HCT116 (cell line): ENCODE measurements at regions not wholly inside any gene's neighbourhood (a gene's known extent, or its start where the extent isn't known, plus 50 kb on each side); places are given as distances from the start of the nearest gene placed in this dataset.

Source experiments
- ATAC-seq: fragments of 200-7000 bp; cut with Tn5 transposase; 2 replicates; pipeline ENCODE4 v1.9.1; 2020; ENCODE audit warnings: mild to moderate bottlenecking, moderate library complexity
- BruUV-seq: library from RNA; stranded (reverse); fragments of 400-500 nt; replicated peaks from 2 replicates; lab custom pipeline; 2021; lab: Mats Ljungman, UMichigan
- CTCF ChIA-PET: fragments of 300-600 bp; sonication (Branson Sonifier 250); formaldehyde crosslinking; loops from one replicate; lab custom pipeline; 2021; ENCODE audit warnings: antibody characterized with exemption; lab: Charles Lee
- POLR2A ChIA-PET: fragments of 300-600, 350-600 bp; sonication (Branson Sonifier 250); formaldehyde crosslinking; loops from one replicate; lab custom pipeline; 2021; ENCODE audit warnings: antibody characterized with exemption; lab: Charles Lee
- RAD21 ChIA-PET, 2 experiments: fragments of 300-600 bp; sonication (Branson Sonifier 250); formaldehyde crosslinking; loops; one replicate each; lab custom pipeline; 2023; ENCODE audit warnings: low total read pairs in 2 of 2; ENCODE audit not compliant: uncharacterized antibody in 2 of 2, unreplicated experiment in 2 of 2, low non-redundant PET in 1 of 2; lab: Charles Lee
- DNase-seq: peaks from one replicate; pipeline ENCODE4 v3.0.0-alpha.2; 2010; ENCODE audit warnings: low read depth, low spot score
- H2AFZ ChIP-seq: fragments of 200-600 bp; shearing (Covaris generic), sonication (generic); 2 replicates; pipeline ENCODE4 v1.6.1; 2017; ENCODE audit warnings: low read depth, mixed run types, mixed read lengths, antibody characterized with exemption, low read length; ENCODE audit not compliant: poor library complexity, severe bottlenecking
- H3K27ac ChIP-seq: 2 replicates; pipeline ENCODE4 v1.5.1; 2012; ENCODE audit warnings: low read depth, low read length
- H3K27me3 ChIP-seq: fragments of 200-600 bp; sonication (generic); 2 replicates; pipeline ENCODE4 v1.6.1; 2016; ENCODE audit warnings: mixed run types, low read length, mixed read lengths; ENCODE audit not compliant: insufficient read depth
- H3K36me3 ChIP-seq, 2 experiments: fragments of 200-500 bp in 1 of 2; fragments of 200-600 bp in 1 of 2; sonication (Bioruptor generic) in 1 of 2; sonication (generic) in 1 of 2; 2 replicates each; pipeline versions ENCODE4 v1.5.1 to v1.6.1; 2014 to 2016; ENCODE audit warnings: low read length in 2 of 2, inconsistent platforms in 1 of 2, mixed read lengths in 1 of 2, mixed run types in 1 of 2; ENCODE audit not compliant: insufficient read depth in 2 of 2, control insufficient read depth in 1 of 2
- H3K4me1 ChIP-seq, 2 experiments: fragments of 200-600 bp in 1 of 2; sonication (generic) in 1 of 2; 2 replicates each; pipeline versions ENCODE4 v1.5.1 to v1.6.1; 2012 to 2017; ENCODE audit warnings: low read length in 2 of 2, inconsistent platforms in 1 of 2, mild to moderate bottlenecking in 1 of 2, mixed read lengths in 1 of 2, mixed run types in 1 of 2, moderate library complexity in 1 of 2; ENCODE audit not compliant: insufficient read depth in 2 of 2, control insufficient read depth in 1 of 2
- H3K4me2 ChIP-seq: fragments of 200-600 bp; sonication (generic); 2 replicates; pipeline ENCODE4 v1.6.1; 2017; ENCODE audit warnings: mixed run types, low read length, mixed read lengths
- H3K4me3 ChIP-seq, 2 experiments: fragments of 200-600 bp in 1 of 2; sonication (generic) in 1 of 2; replicated peaks in 1 of 2; 2 replicates each; pipeline ENCODE4 v1.5.1; 2011 to 2016; ENCODE audit warnings: low read length in 2 of 2, control low read depth in 1 of 2, low read depth in 1 of 2, mild to moderate bottlenecking in 1 of 2, mixed read lengths in 1 of 2, mixed run types in 1 of 2
- H3K79me2 ChIP-seq: fragments of 200-600 bp; sonication (generic); 2 replicates; pipeline ENCODE4 v1.6.1; 2017; ENCODE audit warnings: mild to moderate bottlenecking, mixed run types, low read length, moderate library complexity, mixed read lengths; ENCODE audit not compliant: insufficient read depth
- H3K9ac ChIP-seq: fragments of 200-600 bp; sonication (generic); 2 replicates; pipeline ENCODE4 v1.6.1; 2016; ENCODE audit warnings: low read length, mixed read lengths
- H3K9me2 ChIP-seq: fragments of 200-600 bp; sonication (generic), shearing (Covaris generic); 2 replicates; pipeline ENCODE4 v1.6.1; 2017; ENCODE audit warnings: mixed run types, mild to moderate bottlenecking, moderate library complexity; ENCODE audit not compliant: insufficient read depth
- H3K9me3 ChIP-seq, 2 experiments: fragments of 200-500 bp in 1 of 2; fragments of 200-600 bp in 1 of 2; sonication (Bioruptor generic) in 1 of 2; sonication (generic) in 1 of 2; 2 replicates each; pipeline ENCODE4 v1.6.1; 2014 to 2017; ENCODE audit warnings: low read length in 2 of 2, mixed read lengths in 2 of 2, inconsistent platforms in 1 of 2, low read depth in 1 of 2, mild to moderate bottlenecking in 1 of 2, mixed run types in 1 of 2, moderate library complexity in 1 of 2; ENCODE audit not compliant: control insufficient read depth in 1 of 2, insufficient read depth in 1 of 2
- H4K20me1 ChIP-seq: fragments of 200-600 bp; sonication (generic), shearing (Covaris generic); 2 replicates; pipeline ENCODE4 v1.6.1; 2017; ENCODE audit warnings: mixed run types, mild to moderate bottlenecking, moderate library complexity; ENCODE audit not compliant: insufficient read depth
- CBX3 ChIP-seq: IDR thresholded peaks from 2 replicates; pipeline ENCODE4 v1.6.1; 2012; ENCODE audit warnings: low read depth
- CEBPB ChIP-seq: IDR thresholded peaks from 2 replicates; pipeline ENCODE4 v1.6.1; 2012; ENCODE audit warnings: low read depth
- EGR1 ChIP-seq: IDR thresholded peaks from 2 replicates; pipeline ENCODE4 v1.6.1; 2012; ENCODE audit warnings: low read depth
- ELF1 ChIP-seq: IDR thresholded peaks from 2 replicates; pipeline ENCODE4 v1.6.1; 2012; ENCODE audit warnings: low read depth, borderline replicate concordance
- EZH2 ChIP-seq: fragments of 200-600 bp; sonication (generic); IDR thresholded peaks from 2 replicates; pipeline ENCODE4 v1.6.1; 2017; ENCODE audit warnings: antibody characterized with exemption, mixed run types
- EZH2phosphoT487 ChIP-seq: fragments of 200-600 bp; IDR thresholded peaks from 2 replicates; pipeline ENCODE4 v1.6.1; 2018; ENCODE audit warnings: antibody characterized with exemption, borderline replicate concordance
- FOSL1 ChIP-seq: IDR thresholded peaks from 2 replicates; pipeline ENCODE4 v1.6.1; 2012; ENCODE audit warnings: low read depth
- JUND ChIP-seq: IDR thresholded peaks from 2 replicates; pipeline ENCODE4 v1.6.1; 2012
- POLR2A ChIP-seq: IDR thresholded peaks from 2 replicates; pipeline ENCODE4 v1.7.0; 2011; ENCODE audit warnings: borderline replicate concordance; ENCODE audit not compliant: insufficient read depth, insufficient read length; ENCODE audit errors: extremely low read depth
- POLR2AphosphoS5 ChIP-seq: IDR thresholded peaks from 2 replicates; pipeline ENCODE4 v1.6.1; 2011; ENCODE audit warnings: mild to moderate bottlenecking, low read depth, low read length, moderate library complexity
- SIN3A ChIP-seq: IDR thresholded peaks from 2 replicates; pipeline ENCODE4 v1.6.1; 2012; ENCODE audit warnings: low read depth
- SRF ChIP-seq: IDR thresholded peaks from 2 replicates; pipeline ENCODE4 v1.6.1; 2012; ENCODE audit warnings: low read depth
- TCF7L2 ChIP-seq: IDR thresholded peaks from 2 replicates; pipeline ENCODE4 v1.7.0; 2011; ENCODE audit warnings: borderline replicate concordance, inconsistent platforms; ENCODE audit not compliant: insufficient read depth, insufficient read length; ENCODE audit errors: extremely low read depth
- YY1 ChIP-seq: IDR thresholded peaks from 2 replicates; pipeline ENCODE4 v1.6.1; 2011; ENCODE audit warnings: low read length, low read depth, moderate library complexity, mild to moderate bottlenecking; ENCODE audit not compliant: insufficient replicate concordance; ENCODE audit errors: extremely low read depth
- ZBTB33 ChIP-seq: IDR thresholded peaks from 2 replicates; pipeline ENCODE4 v1.6.1; 2011; ENCODE audit warnings: mild to moderate bottlenecking, low read length, moderate library complexity; ENCODE audit not compliant: insufficient replicate concordance; ENCODE audit errors: extremely low read depth
- ZFX ChIP-seq: fragments of 450-650 bp; IDR thresholded peaks from 2 replicates; pipeline ENCODE4 v1.6.1; 2017
- ZNF274 ChIP-seq: fragments of 200-500 bp; sonication (Bioruptor generic); IDR thresholded peaks from 2 replicates; pipeline ENCODE4 v1.6.1; 2014; ENCODE audit warnings: mild to moderate bottlenecking, low read depth, low read length, inconsistent platforms
- intact Hi-C: fragments of 100-400 bp; cut with micrococcal nuclease; formaldehyde crosslinking; loops from 2 replicates; pipeline ENCODE4 v1.10.0; 2022
- TF ChIP-seq, protein P1 (sequence below): IDR thresholded peaks from 2 replicates; pipeline ENCODE4 v1.6.1; 2012
- TF ChIP-seq, protein P2 (sequence below), 3 experiments: fragments of 200-600 bp in 1 of 3; sonication (generic) in 1 of 3; IDR thresholded peaks in 2 of 3; conservative IDR thresholded peaks in 1 of 3; 2 replicates each; pipeline ENCODE4 v1.5.1; 2012 to 2017; ENCODE audit warnings: low read depth in 2 of 3, low read length in 2 of 3, antibody characterized with exemption in 1 of 3, borderline replicate concordance in 1 of 3, control low read depth in 1 of 3, mild to moderate bottlenecking in 1 of 3, mixed read lengths in 1 of 3, mixed run types in 1 of 3, moderate library complexity in 1 of 3; ENCODE audit not compliant: insufficient read depth in 1 of 3

DNA sequence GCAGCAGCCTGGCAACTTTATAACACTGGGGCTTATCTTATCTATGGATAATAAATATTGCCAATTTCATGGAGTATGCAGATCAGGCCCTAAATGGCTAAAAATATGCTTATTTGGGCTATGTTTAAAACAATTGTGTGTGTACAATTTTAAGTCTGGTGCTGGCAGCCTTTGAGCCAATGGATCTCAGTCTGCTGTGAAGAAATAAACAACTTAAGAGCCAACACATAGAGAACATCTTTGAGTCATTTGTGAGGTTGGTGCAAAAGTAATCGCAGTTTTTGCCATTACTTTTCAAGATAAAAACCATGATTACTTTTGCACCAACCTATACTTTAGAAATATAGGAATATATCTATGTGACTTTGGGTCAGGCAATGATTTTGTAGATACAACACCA lies 129.1 kb upstream of the CARMIL1 start:
- Histone ChIP-seq H3K79me2 (no peaks in the 10 kb centered on the region), H3K9me2 (no peaks in the 10 kb centered on the region), H3K4me3 (no peak overlapping the region), H3K9ac (no peak overlapping the region), H3K9me3 (no peaks in the 10 kb centered on the region), H2AFZ (no peak overlapping the region), H4K20me1 (no peaks in the 10 kb centered on the region), H3K27me3 (no peaks in the 10 kb centered on the region), H3K4me2 (no peak overlapping the region), H3K27ac (no peak overlapping the region), H3K4me1 (peaks cover 0 to 2% of the 10 kb centered on the region in 2 experiments; a peak in 1 of 4 replicates), H3K36me3 (no peaks in the 10 kb centered on the region)
- ChIA-PET RAD21 (no interaction called here), POLR2A (no interaction called here), CTCF (no interaction called here)
- intact Hi-C loops = no loop called here
- ATAC-seq (no peak), DNase-seq (no peak)
- TF ChIP-seq ZFX = no peak
- TF ChIP-seq POLR2A = no peak
- no TSS peak for BruUV-seq

- no peak overlapping the region for H3K4me2 ChIP-seq
- no TSS peak for BruUV-seq
- no peaks in the 10 kb centered on the region for H3K36me3 ChIP-seq
- TF ChIP-seq EZH2phosphoT487 (no peak), POLR2A (no peak), YY1 (no peak), SIN3A (no peak), SRF (no peak), POLR2AphosphoS5 (no peak), CBX3 (no peak), ELF1 (no peak), EGR1 (no peak), JUND (no peak), ZBTB33 (no peak), CEBPB (no peak), ZNF274 (no peak), TCF7L2 (no peak), FOSL1 (no peak), ZFX (no peak), EZH2 (no peak)
- TF ChIP-seq, protein P1, sequence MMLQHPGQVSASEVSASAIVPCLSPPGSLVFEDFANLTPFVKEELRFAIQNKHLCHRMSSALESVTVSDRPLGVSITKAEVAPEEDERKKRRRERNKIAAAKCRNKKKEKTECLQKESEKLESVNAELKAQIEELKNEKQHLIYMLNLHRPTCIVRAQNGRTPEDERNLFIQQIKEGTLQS = no peak
- TF ChIP-seq, protein P2, sequence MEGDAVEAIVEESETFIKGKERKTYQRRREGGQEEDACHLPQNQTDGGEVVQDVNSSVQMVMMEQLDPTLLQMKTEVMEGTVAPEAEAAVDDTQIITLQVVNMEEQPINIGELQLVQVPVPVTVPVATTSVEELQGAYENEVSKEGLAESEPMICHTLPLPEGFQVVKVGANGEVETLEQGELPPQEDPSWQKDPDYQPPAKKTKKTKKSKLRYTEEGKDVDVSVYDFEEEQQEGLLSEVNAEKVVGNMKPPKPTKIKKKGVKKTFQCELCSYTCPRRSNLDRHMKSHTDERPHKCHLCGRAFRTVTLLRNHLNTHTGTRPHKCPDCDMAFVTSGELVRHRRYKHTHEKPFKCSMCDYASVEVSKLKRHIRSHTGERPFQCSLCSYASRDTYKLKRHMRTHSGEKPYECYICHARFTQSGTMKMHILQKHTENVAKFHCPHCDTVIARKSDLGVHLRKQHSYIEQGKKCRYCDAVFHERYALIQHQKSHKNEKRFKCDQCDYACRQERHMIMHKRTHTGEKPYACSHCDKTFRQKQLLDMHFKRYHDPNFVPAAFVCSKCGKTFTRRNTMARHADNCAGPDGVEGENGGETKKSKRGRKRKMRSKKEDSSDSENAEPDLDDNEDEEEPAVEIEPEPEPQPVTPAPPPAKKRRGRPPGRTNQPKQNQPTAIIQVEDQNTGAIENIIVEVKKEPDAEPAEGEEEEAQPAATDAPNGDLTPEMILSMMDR (IDR thresholded peaks at IDR 0.05 in 2 of 3, conservative IDR thresholded peaks at IDR 0.05 in 1 of 3; ENCODE audit: borderline replicate concordance in 1 of 3, insufficient read depth in 1 of 3, low read depth in 2 of 3, low read length in 2 of 3) = no peak
- no peak overlapping the region for H3K9ac ChIP-seq
- no peaks in the 10 kb centered on the region for H3K27me3 ChIP-seq
- POLR2A ChIA-PET = no interaction called here
- RAD21 ChIA-PET = no interaction called here
- ATAC-seq (no peak), DNase-seq (no peak)
- intact Hi-C loops = no loop called here
- no peak overlapping the region for H3K4me3 ChIP-seq
- no peaks in the 10 kb centered on the region for H4K20me1 ChIP-seq
- H3K9me3 ChIP-seq = no peaks in the 10 kb centered on the region
- CTCF ChIA-PET = no interaction called here
- H3K4me1 ChIP-seq = peaks cover 0 to 2% of the 10 kb centered on the region in 2 experiments; a peak in 1 of 4 replicates
- no peak overlapping the region for H2AFZ ChIP-seq
- H3K79me2 ChIP-seq = no peaks in the 10 kb centered on the region
- no peak overlapping the region for H3K27ac ChIP-seq
- H3K9me2 ChIP-seq = no peaks in the 10 kb centered on the region
Measured at GRCh38 chr6:25150863-25151262, 128.3 kb upstream of the CARMIL1 start.
